ENCODE measurements at regions not wholly inside any gene's neighbourhood (a gene's known extent, or its start where the extent isn't known, plus 50 kb on each side); places are given as distances from the start of the nearest gene placed in this dataset.
"Not testable (repeated sequence)": the region's sequence is repeated elsewhere in the genome, so short reads cannot be mapped to it uniquely, and the experiment has no call there.

DNA sequence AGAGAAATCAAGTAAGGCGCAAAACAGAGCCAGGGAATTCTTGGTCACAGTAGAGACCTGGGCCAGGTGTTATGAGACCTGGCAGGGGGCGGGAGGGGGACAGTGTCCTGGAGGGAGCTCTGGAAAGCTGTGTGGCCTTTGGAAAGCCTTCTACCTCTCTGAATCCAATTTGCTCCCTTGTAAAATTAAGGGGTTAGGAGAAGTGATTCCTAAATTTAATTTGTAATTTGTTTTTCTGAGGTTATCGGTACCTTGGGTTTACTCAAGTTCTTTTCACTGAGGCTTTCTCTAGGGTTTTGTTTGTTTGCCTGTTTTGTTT, 920.8 kb downstream of the TYW1 start:
- DNase-seq, result no peak
- H3K27me3 ChIP-seq (ENCODE audit: low read depth), result peaks cover 57% of the 10 kb centered on the region
- TF ChIP-seq, protein P1, sequence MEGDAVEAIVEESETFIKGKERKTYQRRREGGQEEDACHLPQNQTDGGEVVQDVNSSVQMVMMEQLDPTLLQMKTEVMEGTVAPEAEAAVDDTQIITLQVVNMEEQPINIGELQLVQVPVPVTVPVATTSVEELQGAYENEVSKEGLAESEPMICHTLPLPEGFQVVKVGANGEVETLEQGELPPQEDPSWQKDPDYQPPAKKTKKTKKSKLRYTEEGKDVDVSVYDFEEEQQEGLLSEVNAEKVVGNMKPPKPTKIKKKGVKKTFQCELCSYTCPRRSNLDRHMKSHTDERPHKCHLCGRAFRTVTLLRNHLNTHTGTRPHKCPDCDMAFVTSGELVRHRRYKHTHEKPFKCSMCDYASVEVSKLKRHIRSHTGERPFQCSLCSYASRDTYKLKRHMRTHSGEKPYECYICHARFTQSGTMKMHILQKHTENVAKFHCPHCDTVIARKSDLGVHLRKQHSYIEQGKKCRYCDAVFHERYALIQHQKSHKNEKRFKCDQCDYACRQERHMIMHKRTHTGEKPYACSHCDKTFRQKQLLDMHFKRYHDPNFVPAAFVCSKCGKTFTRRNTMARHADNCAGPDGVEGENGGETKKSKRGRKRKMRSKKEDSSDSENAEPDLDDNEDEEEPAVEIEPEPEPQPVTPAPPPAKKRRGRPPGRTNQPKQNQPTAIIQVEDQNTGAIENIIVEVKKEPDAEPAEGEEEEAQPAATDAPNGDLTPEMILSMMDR (IDR thresholded peaks at IDR 0.05; ENCODE audit: borderline replicate concordance), result no peak
- H3K4me3 ChIP-seq, result no peak overlapping the region
- intact Hi-C loops (cut with micrococcal nuclease), result no loop called here
- H3K4me1 ChIP-seq, result no peaks in the 10 kb centered on the region
- peaks cover 10% of the 10 kb centered on the region for H3K9me3 ChIP-seq (replicated peaks)
- no peaks in the 10 kb centered on the region for H3K36me3 ChIP-seq
- H3K27ac ChIP-seq (replicated peaks), result no peak overlapping the region

DNA sequence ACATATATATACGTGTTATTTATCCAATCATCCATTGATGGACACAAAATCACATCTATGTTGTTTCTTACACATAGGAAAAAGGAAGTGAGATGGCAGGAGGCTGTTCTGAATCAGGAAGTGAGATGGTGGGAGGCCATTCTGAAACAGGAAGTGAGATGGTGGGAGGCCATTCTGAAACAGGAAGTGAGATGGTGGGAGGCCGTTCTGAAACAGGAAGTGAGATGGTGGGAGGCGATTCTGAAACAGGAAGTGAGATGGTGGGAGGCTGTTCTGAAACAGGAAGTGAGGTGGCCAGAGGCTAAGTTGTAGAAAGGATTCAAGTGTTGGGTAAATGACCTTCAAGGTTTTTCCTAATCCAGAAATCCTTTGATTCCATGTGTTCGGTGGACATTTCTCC, 921.5 kb downstream of the TYW1 start:
- H3K27ac ChIP-seq (replicated peaks), result no peak overlapping the region
- no peaks in the 10 kb centered on the region for H3K36me3 ChIP-seq
- no peak for DNase-seq
- peaks cover 57% of the 10 kb centered on the region for H3K27me3 ChIP-seq (ENCODE audit: low read depth)
- TF ChIP-seq, protein P1 (IDR thresholded peaks at IDR 0.05; ENCODE audit: borderline replicate concordance), result no peak
- no peaks in the 10 kb centered on the region for H3K4me1 ChIP-seq
- H3K9me3 ChIP-seq (replicated peaks), result peaks cover 10% of the 10 kb centered on the region
- H3K4me3 ChIP-seq, result no peak overlapping the region
- intact Hi-C loops (cut with micrococcal nuclease), result no loop called here

DNA sequence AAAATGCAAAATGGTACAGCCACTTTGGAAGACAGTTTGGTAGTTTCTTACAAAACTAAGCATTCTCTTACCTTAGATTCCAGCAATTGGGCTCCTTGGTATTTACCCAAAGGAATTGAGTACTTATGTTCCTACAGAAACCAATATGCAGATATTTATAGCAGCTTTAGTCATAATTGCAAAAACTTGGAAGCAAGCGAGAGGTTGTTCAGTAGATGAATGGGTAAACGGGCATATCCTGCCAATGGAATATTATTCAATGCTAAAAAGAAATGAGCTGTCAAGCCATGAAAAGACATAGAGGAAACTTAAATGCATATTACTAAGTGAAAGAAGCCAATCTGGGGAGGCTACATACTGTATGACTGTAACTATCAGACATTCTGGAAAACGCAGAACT, 926.7 kb downstream of the TYW1 start:
- DNase-seq, result no peak
- no peak overlapping the region for H3K27ac ChIP-seq (replicated peaks)
- TF ChIP-seq, protein P1 (IDR thresholded peaks at IDR 0.05; ENCODE audit: borderline replicate concordance), result no peak
- H3K4me1 ChIP-seq, result no peaks in the 10 kb centered on the region
- no peaks in the 10 kb centered on the region for H3K36me3 ChIP-seq
- intact Hi-C loops (cut with micrococcal nuclease), result no loop called here
- H3K9me3 ChIP-seq (replicated peaks), result peaks cover 5% of the 10 kb centered on the region
- no peak overlapping the region for H3K4me3 ChIP-seq
- peaks cover 30% of the 10 kb centered on the region for H3K27me3 ChIP-seq (ENCODE audit: low read depth)

DNA sequence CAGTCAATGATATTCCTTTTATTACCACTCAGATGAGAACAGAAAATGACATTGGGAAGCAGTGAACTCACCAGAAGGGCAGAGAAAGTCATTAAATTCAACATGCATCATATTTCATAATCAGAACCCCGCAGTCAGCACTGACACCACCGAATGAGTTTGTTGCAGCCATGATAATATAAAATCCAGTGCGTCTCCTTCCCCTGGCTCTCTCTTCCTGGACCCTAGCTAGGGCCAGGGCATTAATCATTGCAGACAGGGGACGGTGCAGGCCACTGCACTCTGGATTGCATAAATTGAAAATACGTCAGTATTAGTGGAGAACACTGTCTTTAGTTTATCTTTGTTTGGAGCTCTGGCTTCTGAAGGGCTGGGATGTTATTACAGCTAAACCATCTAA, 931.5 kb downstream of the TYW1 start:
- no peaks in the 10 kb centered on the region for H3K9me3 ChIP-seq (replicated peaks)
- TF ChIP-seq, protein P1 (IDR thresholded peaks at IDR 0.05; ENCODE audit: borderline replicate concordance), result no peak
- H3K27ac ChIP-seq (replicated peaks), result no peak overlapping the region
- H3K4me1 ChIP-seq, result no peaks in the 10 kb centered on the region
- intact Hi-C loops (cut with micrococcal nuclease), result no loop called here
- H3K27me3 ChIP-seq (ENCODE audit: low read depth), result peaks cover 9% of the 10 kb centered on the region
- no peak for DNase-seq
- H3K36me3 ChIP-seq, result no peaks in the 10 kb centered on the region
- H3K4me3 ChIP-seq, result no peak overlapping the region

DNA sequence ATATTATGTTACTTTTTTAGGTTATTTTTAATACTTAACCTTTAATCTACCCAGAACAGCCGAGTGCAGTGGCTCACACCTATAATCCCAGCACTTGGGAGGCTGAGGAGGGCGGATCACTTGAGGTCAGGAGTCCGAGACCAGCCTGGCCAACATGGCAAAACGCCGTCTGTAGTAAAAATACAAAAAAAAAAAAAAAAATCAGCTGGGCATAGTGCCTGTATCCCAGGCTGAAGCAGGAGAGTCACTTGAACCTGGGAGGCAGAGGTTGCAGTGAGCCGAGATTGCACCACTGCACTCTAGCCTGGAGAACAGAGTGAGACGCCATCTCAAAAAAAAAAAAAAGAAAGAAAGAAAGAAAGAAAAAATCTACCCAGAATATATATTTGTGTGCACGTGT, 939.8 kb downstream of the TYW1 start:
- peaks cover 19% of the 10 kb centered on the region for H3K27me3 ChIP-seq (ENCODE audit: low read depth)
- H3K27ac ChIP-seq (replicated peaks); H3K9me3 ChIP-seq (replicated peaks); H3K36me3 ChIP-seq; H3K4me1 ChIP-seq; intact Hi-C loops (cut with micrococcal nuclease); DNase-seq; H3K4me3 ChIP-seq: not testable (repeated sequence)

DNA sequence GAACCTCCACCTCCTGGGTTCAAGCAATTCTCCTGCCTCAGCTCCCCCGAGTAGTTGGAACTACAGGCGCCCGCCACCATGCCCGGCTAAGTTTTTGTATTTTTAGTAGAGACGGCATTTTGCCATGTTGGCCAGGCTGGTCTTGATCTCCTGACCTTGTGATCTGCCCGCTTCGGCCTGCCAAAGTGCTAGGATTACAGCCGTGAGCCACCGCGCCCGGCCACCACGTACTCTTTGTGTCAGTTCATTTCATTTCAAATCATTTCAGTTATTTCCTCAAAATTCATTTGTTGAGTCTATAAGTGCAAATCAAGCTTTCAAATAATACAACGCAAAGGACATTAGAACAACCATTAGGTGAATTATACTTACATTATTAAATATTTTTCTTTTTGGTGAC, 943.8 kb downstream of the TYW1 start:
- TF ChIP-seq, protein P1 (IDR thresholded peaks at IDR 0.05; ENCODE audit: borderline replicate concordance), result no peak
- intact Hi-C loops (cut with micrococcal nuclease), result no loop called here
- peaks cover 2% of the 10 kb centered on the region for H3K27me3 ChIP-seq (ENCODE audit: low read depth)
- no peak overlapping the region for H3K27ac ChIP-seq (replicated peaks)
- H3K36me3 ChIP-seq, result no peaks in the 10 kb centered on the region
- H3K9me3 ChIP-seq (replicated peaks), result no peaks in the 10 kb centered on the region
- peaks cover 8% of the 10 kb centered on the region for H3K4me1 ChIP-seq
- DNase-seq, result no peak
- no peak overlapping the region for H3K4me3 ChIP-seq
